Activated B cell treated with CpG ODN at 0.5 μM for 24 hours (primary cell): ENCODE measurements at regions not wholly inside any gene's neighbourhood (a gene's known extent, or its start where the extent isn't known, plus 50 kb on each side); places are given as distances from the start of the nearest gene placed in this dataset.

Source experiments
- ATAC-seq: fragments of 200-7000 bp; cut with Tn5 transposase; one replicate; pipeline ENCODE4 v1.10.0; 2021; ENCODE audit warnings: low read depth, mild to moderate bottlenecking, moderate library complexity
- CTCF ChIA-PET: fragments of 350-600 bp; sonication (Branson Sonifier 250); formaldehyde crosslinking; loops from one replicate; lab custom pipeline; 2021; ENCODE audit warnings: antibody characterized with exemption; lab: Charles Lee
- POLR2A ChIA-PET: fragments of 350-600 bp; sonication (Branson Sonifier 250); formaldehyde crosslinking; loops from one replicate; lab custom pipeline; 2021; ENCODE audit warnings: antibody characterized with exemption; lab: Charles Lee
- DNase-seq: peaks from one replicate; pipeline ENCODE4 v3.0.0; 2022
- H3K27ac Mint-ChIP-seq: one replicate; pipeline ENCODE4 v1.8.0; 2020; ENCODE audit warnings: mixed read lengths
- H3K27me3 Mint-ChIP-seq: one replicate; pipeline ENCODE4 v1.8.0; 2021; ENCODE audit warnings: mixed read lengths
- H3K36me3 Mint-ChIP-seq: one replicate; pipeline ENCODE4 v1.8.0; 2021; ENCODE audit warnings: low read depth, mixed read lengths
- H3K4me1 Mint-ChIP-seq: one replicate; pipeline ENCODE4 v1.8.0; 2021; ENCODE audit warnings: mixed read lengths
- H3K4me3 Mint-ChIP-seq: one replicate; pipeline ENCODE4 v1.8.0; 2020; ENCODE audit warnings: mild to moderate bottlenecking, mixed read lengths
- H3K9me3 Mint-ChIP-seq: one replicate; pipeline ENCODE4 v1.8.0; 2020; ENCODE audit warnings: mixed read lengths
- CTCF ChIP-seq: fragments of 200-600 bp; IDR thresholded peaks from one replicate; pipeline ENCODE4 v1.8.0; 2022; ENCODE audit warnings: antibody characterized with exemption, mild to moderate bottlenecking
- intact Hi-C: fragments of 100-400 bp; cut with micrococcal nuclease; formaldehyde crosslinking; loops from one replicate; pipeline ENCODE4 v1.15.1; 2024

- no peak for TF ChIP-seq CTCF
- Mint-ChIP-seq H3K27ac (no peak overlapping the region), H3K4me3 (no peak overlapping the region), H3K27me3 (no peaks in the 10 kb centered on the region), H3K36me3 (no peaks in the 10 kb centered on the region), H3K9me3 (no peaks in the 10 kb centered on the region), H3K4me1 (no peaks in the 10 kb centered on the region)
- ATAC-seq: no peak
- intact Hi-C loops: no loop called here
- POLR2A ChIA-PET: no interaction called here
- CTCF ChIA-PET: no interaction called here
- no peak for DNase-seq
Observed at GRCh38 chr12:76698316-76698715, 65.6 kb upstream of the ZDHHC17 start.

DNA sequence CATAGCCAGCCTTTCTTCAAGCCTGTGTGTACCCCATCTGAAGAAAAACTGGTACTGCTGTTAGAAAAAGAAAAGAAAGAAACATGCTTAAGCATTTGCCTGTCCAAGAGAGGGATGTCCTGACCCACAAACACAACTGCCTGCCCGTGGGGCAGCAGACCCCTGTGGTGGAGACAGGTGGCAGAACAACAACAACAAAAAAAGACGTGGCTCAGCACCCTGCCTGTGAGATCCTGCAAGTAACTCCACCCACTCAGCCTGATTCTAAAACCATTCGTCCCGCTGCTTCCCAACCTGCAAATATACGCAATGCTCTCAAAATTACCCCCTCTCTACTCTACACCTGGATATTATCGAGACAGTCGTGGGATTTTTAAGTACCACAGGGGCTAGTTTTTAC is 64.9 kb upstream of the ZDHHC17 start:
- Mint-ChIP-seq H3K27ac (no peak overlapping the region), H3K4me3 (no peak overlapping the region), H3K27me3 (no peaks in the 10 kb centered on the region), H3K9me3 (no peaks in the 10 kb centered on the region), H3K4me1 (peaks cover 4% of the 10 kb centered on the region), H3K36me3 (no peaks in the 10 kb centered on the region)
- no peak for ATAC-seq
- intact Hi-C loops: no loop called here
- DNase-seq: no peak
- ChIA-PET CTCF (no interaction called here), POLR2A (no interaction called here)
- TF ChIP-seq CTCF: no peak

GRCh38 chr12:76701690-76702089 is 62.2 kb upstream of the ZDHHC17 start:
- H3K27me3 Mint-ChIP-seq: peaks cover 6% of the 10 kb centered on the region
- POLR2A ChIA-PET: no interaction called here
- no peaks in the 10 kb centered on the region for H3K36me3 Mint-ChIP-seq
- no peak for DNase-seq
- TF ChIP-seq CTCF: no peak
- CTCF ChIA-PET: no interaction called here
- peaks cover 4% of the 10 kb centered on the region for H3K4me1 Mint-ChIP-seq
- H3K4me3 Mint-ChIP-seq: no peak overlapping the region
- H3K9me3 Mint-ChIP-seq: no peaks in the 10 kb centered on the region
- no peak for ATAC-seq
- H3K27ac Mint-ChIP-seq: no peak overlapping the region
- intact Hi-C loops: no loop called here

DNA sequence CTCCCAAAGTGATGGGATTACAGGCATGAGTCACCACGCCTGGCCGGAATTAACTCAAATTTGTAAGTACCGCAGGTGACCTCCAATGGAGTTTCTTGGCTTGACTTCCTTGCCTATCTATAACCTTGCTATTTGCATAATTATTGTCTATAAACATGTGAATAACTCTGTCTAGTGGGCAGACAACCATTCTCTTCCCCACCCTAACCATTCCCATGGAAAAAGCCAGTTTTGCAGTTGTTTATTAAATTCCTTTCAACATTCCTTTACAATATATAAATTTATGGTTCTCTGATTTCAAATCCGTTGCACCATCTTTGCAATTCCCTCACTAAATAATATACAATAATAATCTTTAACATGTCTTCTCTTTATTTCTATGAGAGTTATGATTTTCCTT is 61.0 kb upstream of the ZDHHC17 start:
- no peak for TF ChIP-seq CTCF
- intact Hi-C loops: no loop called here

GRCh38 chr12:76704693-76705092 is 59.2 kb upstream of the ZDHHC17 start:
- H3K4me1 Mint-ChIP-seq: peaks cover 4% of the 10 kb centered on the region
- intact Hi-C loops: no loop called here
- no peaks in the 10 kb centered on the region for H3K36me3 Mint-ChIP-seq
- peaks cover 6% of the 10 kb centered on the region for H3K27me3 Mint-ChIP-seq
- no peaks in the 10 kb centered on the region for H3K9me3 Mint-ChIP-seq
- POLR2A ChIA-PET: no interaction called here
- H3K27ac Mint-ChIP-seq: no peak overlapping the region
- DNase-seq: no peak
- no peak for ATAC-seq
- CTCF ChIA-PET: no interaction called here
- H3K4me3 Mint-ChIP-seq: no peak overlapping the region
- TF ChIP-seq CTCF: no peak

More for the DNA sequence above, 61.0 kb upstream of the ZDHHC17 start:
- no peak overlapping the region for H3K4me3 Mint-ChIP-seq
- H3K4me1 Mint-ChIP-seq: peaks cover 4% of the 10 kb centered on the region
- DNase-seq (no peak), ATAC-seq (no peak)
- no peaks in the 10 kb centered on the region for H3K36me3 Mint-ChIP-seq
- POLR2A ChIA-PET: no interaction called here
- H3K27me3 Mint-ChIP-seq: peaks cover 6% of the 10 kb centered on the region
- H3K27ac Mint-ChIP-seq: no peak overlapping the region
- no peaks in the 10 kb centered on the region for H3K9me3 Mint-ChIP-seq
- CTCF ChIA-PET: no interaction called here
